IMR-90 (cell line): ENCODE measurements at regions not wholly inside any gene's neighbourhood (a gene's known extent, or its start where the extent isn't known, plus 50 kb on each side); places are given as distances from the start of the nearest gene placed in this dataset.
A peak's percentile ranks its signal among the peaks of the same experiment; 100 is the strongest.

Source experiments
- ATAC-seq: fragments of 200-7000 bp; cut with Tn5 transposase; 2 replicates; pipeline ENCODE4 v1.9.1; 2020; ENCODE audit warnings: low read depth, mild to moderate bottlenecking, moderate library complexity
- BruUV-seq: library from RNA; stranded (reverse); fragments of 400-500 nt; replicated peaks from 2 replicates; lab custom pipeline; 2021; lab: Mats Ljungman, UMichigan
- CTCF ChIA-PET: fragments of 300-600 bp; formaldehyde crosslinking; extraction: SDS; loops from one replicate; lab custom pipeline; 2021; ENCODE audit warnings: antibody characterized with exemption; lab: Yijun Ruan, JAX
- POLR2A ChIA-PET: fragments of 300-600 bp; sonication (Branson Sonifier 250); formaldehyde crosslinking; loops from one replicate; lab custom pipeline; 2022; ENCODE audit warnings: antibody characterized with exemption; ENCODE audit not compliant: unreplicated experiment; lab: Charles Lee
- DNase-seq: peaks from one replicate; pipeline ENCODE4 v3.0.0; 2013
- H2AFZ ChIP-seq: replicated peaks from 2 replicates; pipeline ENCODE3; 2013; ENCODE audit warnings: low read length, mild to moderate bottlenecking; ENCODE audit not compliant: poor library complexity
- H2AK5ac ChIP-seq: 2 replicates; pipeline ENCODE4 v1.6.1; 2013; ENCODE audit warnings: low read depth, low read length, inconsistent platforms
- H2AK9ac ChIP-seq: replicated peaks from 2 replicates; pipeline ENCODE3; 2013; ENCODE audit warnings: mild to moderate bottlenecking, low read depth, low read length, moderate library complexity; ENCODE audit not compliant: poor library complexity
- H2BK120ac ChIP-seq: 2 replicates; pipeline ENCODE4 v1.6.1; 2013; ENCODE audit warnings: low read depth, low read length, inconsistent platforms
- H2BK15ac ChIP-seq: 3 replicates; pipeline ENCODE4 v1.6.1; 2013; ENCODE audit warnings: low read depth, low read length, inconsistent platforms
- H2BK20ac ChIP-seq: 2 replicates; pipeline ENCODE4 v1.6.1; 2013; ENCODE audit warnings: low read depth, mild to moderate bottlenecking, inconsistent platforms, low read length, moderate library complexity
- H2BK5ac ChIP-seq: 2 replicates; pipeline ENCODE4 v1.6.1; 2013; ENCODE audit warnings: mild to moderate bottlenecking, low read depth, low read length, inconsistent platforms; ENCODE audit not compliant: poor library complexity, severe bottlenecking
- H3K14ac ChIP-seq: replicated peaks from 2 replicates; pipeline ENCODE4 v1.6.1; 2013; ENCODE audit warnings: low read depth, low read length, inconsistent platforms
- H3K18ac ChIP-seq: 2 replicates; pipeline ENCODE4 v1.6.1; 2013; ENCODE audit warnings: low read depth, low read length, control low read depth
- H3K23ac ChIP-seq: 2 replicates; pipeline ENCODE4 v1.6.1; 2013; ENCODE audit warnings: low read depth, low read length, inconsistent platforms
- H3K27ac ChIP-seq: 2 replicates; pipeline ENCODE4 v1.5.1; 2013; ENCODE audit warnings: mild to moderate bottlenecking, control low read depth, low read length; ENCODE audit not compliant: insufficient read depth
- H3K27me3 ChIP-seq: 2 replicates; pipeline ENCODE4 v1.6.1; 2013; ENCODE audit warnings: low read length; ENCODE audit not compliant: control insufficient read depth, insufficient read depth
- H3K36me3 ChIP-seq: 2 replicates; pipeline ENCODE4 v1.6.1; 2013; ENCODE audit warnings: low read length, mixed read lengths; ENCODE audit not compliant: control insufficient read depth, insufficient read depth
- H3K4ac ChIP-seq: 2 replicates; pipeline ENCODE4 v1.6.1; 2013; ENCODE audit warnings: low read depth, low read length, inconsistent platforms
- H3K4me1 ChIP-seq: 2 replicates; pipeline ENCODE4 v1.6.1; 2013; ENCODE audit warnings: low read length, mixed read lengths; ENCODE audit not compliant: control insufficient read depth, insufficient read depth
- H3K4me2 ChIP-seq: 2 replicates; pipeline ENCODE4 v1.6.1; 2013; ENCODE audit warnings: low read depth, mild to moderate bottlenecking, control low read depth, low read length, moderate library complexity
- H3K4me3 ChIP-seq: 2 replicates; pipeline ENCODE4 v1.5.1; 2013; ENCODE audit warnings: low read depth, mild to moderate bottlenecking, control low read depth, low read length, moderate library complexity; ENCODE audit not compliant: insufficient read depth
- H3K56ac ChIP-seq: 2 replicates; pipeline ENCODE4 v1.6.1; 2013; ENCODE audit warnings: low read length, inconsistent platforms; ENCODE audit not compliant: insufficient read depth; ENCODE audit errors: extremely low read depth
- H3K79me1 ChIP-seq, 2 experiments: 2 replicates each; pipeline ENCODE4 v1.6.1; 2013; ENCODE audit warnings: low read length in 2 of 2, inconsistent platforms in 1 of 2, low read depth in 1 of 2
- H3K9ac ChIP-seq: 2 replicates; pipeline ENCODE4 v1.6.1; 2013; ENCODE audit warnings: low read depth, low read length, control low read depth
- H3K9me1 ChIP-seq: 2 replicates; pipeline ENCODE4 v1.6.1; 2013; ENCODE audit warnings: low read length, inconsistent platforms; ENCODE audit not compliant: insufficient read depth
- H3K9me3 ChIP-seq: 2 replicates; pipeline ENCODE4 v1.6.1; 2013; ENCODE audit warnings: low read length; ENCODE audit not compliant: control insufficient read depth, insufficient read depth
- H4K20me1 ChIP-seq: 2 replicates; pipeline ENCODE4 v1.6.1; 2013; ENCODE audit warnings: low read length, inconsistent platforms; ENCODE audit not compliant: insufficient read depth
- H4K5ac ChIP-seq: 2 replicates; pipeline ENCODE4 v1.6.1; 2013; ENCODE audit warnings: mild to moderate bottlenecking, low read depth, low read length, control low read depth
- H4K8ac ChIP-seq, 2 experiments: 2 replicates each; pipeline ENCODE4 v1.6.1; 2013; ENCODE audit warnings: low read depth in 2 of 2, low read length in 2 of 2, control low read depth in 1 of 2, inconsistent platforms in 1 of 2
- H4K91ac ChIP-seq: 2 replicates; pipeline ENCODE4 v1.6.1; 2013; ENCODE audit warnings: low read depth, low read length, inconsistent platforms; ENCODE audit not compliant: insufficient read depth
- CEBPB ChIP-seq: IDR thresholded peaks from 2 replicates; pipeline ENCODE4 v1.6.1; 2012; ENCODE audit warnings: low read depth, low read length, improper control_type of control experiment
- CHD1 ChIP-seq: IDR thresholded peaks from 2 replicates; pipeline ENCODE4 v1.6.1; 2012; ENCODE audit warnings: low read depth, low read length, improper control_type of control experiment
- WGBS, 2 experiments: methylation state at CpG; one replicate each; pipeline versions ENCODE4 v1.1.5 to v1.1.7; 2013; ENCODE audit warnings: missing lambda C conversion rate in 2 of 2; ENCODE audit not compliant: insufficient read length in 1 of 2; ENCODE audit errors: extremely low coverage in 2 of 2; 5-methylcytosine and 5-hydroxymethylcytosine counted together
- dilution Hi-C: fragments of 300-500 bp; cut with HindIII; formaldehyde crosslinking; loops from one replicate; pipeline ENCODE4 v1.14.3; 2018; ENCODE audit warnings: low sequenced_read_pairs; ENCODE audit not compliant: unreplicated experiment
- in situ Hi-C: fragments of 300-500 bp; cut with MboI; formaldehyde crosslinking; loops from 3 replicates; pipeline ENCODE4 v1.14.3; 2019; ENCODE audit warnings: low sequenced_read_pairs, inconsistent platforms, mixed read lengths
- intact Hi-C: fragments of 100-400 bp; cut with micrococcal nuclease; formaldehyde crosslinking; loops from 2 replicates; pipeline ENCODE4 v1.10.0; 2022

DNA sequence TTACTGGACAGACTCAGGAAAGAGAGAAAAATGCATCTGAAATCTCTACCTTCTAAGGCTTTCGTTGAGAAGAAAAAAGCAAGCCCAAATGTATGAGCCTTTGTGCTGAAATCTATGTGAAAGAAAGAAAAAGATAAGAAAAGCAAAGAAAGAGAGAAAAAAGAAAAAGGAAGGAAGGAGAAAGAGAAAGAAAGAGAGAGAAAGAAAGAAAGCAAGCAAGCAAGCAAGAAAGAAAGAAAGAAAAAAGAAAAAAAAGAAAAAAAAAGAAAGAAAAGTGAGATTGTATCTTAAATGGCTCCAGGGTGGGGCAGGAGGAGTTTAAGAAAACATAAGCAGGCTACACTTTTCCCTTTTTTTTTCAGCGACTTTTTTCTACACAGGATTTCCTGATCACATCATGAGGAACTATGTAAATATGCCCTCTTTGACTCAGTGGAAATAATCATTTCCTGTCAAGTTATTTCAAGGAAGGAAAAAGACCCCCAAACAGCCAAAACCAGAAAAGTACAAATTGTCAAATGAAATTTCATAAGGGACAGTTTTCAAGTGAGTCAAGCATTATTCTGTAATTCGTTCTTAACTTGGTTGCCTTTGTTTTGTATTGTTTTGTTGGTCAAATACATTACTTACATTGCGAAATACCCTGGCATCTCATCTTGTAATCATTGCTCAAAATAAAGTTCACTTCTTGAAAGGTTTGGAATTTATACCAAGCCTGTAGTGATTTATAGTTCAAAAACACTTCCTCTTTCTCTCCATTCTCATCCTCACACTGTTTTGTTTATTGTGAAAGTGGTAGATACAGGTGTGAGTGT is 79.5 kb upstream of the RNF217 start:
- no peaks in the 10 kb centered on the region for H4K20me1 ChIP-seq
- no peak overlapping the region for H3K14ac ChIP-seq
- H4K5ac ChIP-seq = no peak overlapping the region
- peak; percentile 31 for DNase-seq
- H2AK5ac ChIP-seq = no peak overlapping the region
- intact Hi-C loops = no loop called here
- ChIA-PET CTCF (no interaction called here), POLR2A (no interaction called here)
- no peaks in the 10 kb centered on the region for H3K36me3 ChIP-seq
- H3K4ac ChIP-seq = peak overlapping the region; percentile 14; the same call in 1 of the 2 replicates
- no peaks in the 10 kb centered on the region for H3K27me3 ChIP-seq
- no peak overlapping the region for H2AK9ac ChIP-seq
- no peak overlapping the region for H3K18ac ChIP-seq
- no peaks in the 10 kb centered on the region for H3K9me1 ChIP-seq
- H2BK20ac ChIP-seq = peak overlapping the region; percentile 11; the same call in 1 of the 2 replicates
- H3K23ac ChIP-seq = no peak overlapping the region; the same call in 1 of the 2 replicates
- in situ Hi-C loops = no loop called here
- no peak overlapping the region; a peak in 1 of 4 replicates for H4K8ac ChIP-seq
- no peak overlapping the region for H3K27ac ChIP-seq
- no peak overlapping the region for H2BK120ac ChIP-seq
- 0 out of 2 replicates have a peak, but pooled peaks cover 2% of the 10 kb centered on the region for H3K4me1 ChIP-seq
- no CpG with 5 or more reads among the region's 4 CpGs for WGBS, 2 experiments
- ATAC-seq = peak; percentile 39; the same call in 1 of the 2 replicates
- no peak overlapping the region for H3K56ac ChIP-seq
- H3K4me2 ChIP-seq = peak overlapping the region; percentile 19; the same call in 1 of the 2 replicates
- peak overlapping the region; percentile 14 for H2BK5ac ChIP-seq
- no peak overlapping the region for H3K9ac ChIP-seq
- H2AFZ ChIP-seq = no peak overlapping the region
- no TSS peak for BruUV-seq
- no peaks in the 10 kb centered on the region for H3K79me1 ChIP-seq
- H3K4me3 ChIP-seq = no peak overlapping the region
- dilution Hi-C loops = no loop called here
- H2BK15ac ChIP-seq = no peak overlapping the region
- H4K91ac ChIP-seq = no peak overlapping the region
- no peaks in the 10 kb centered on the region for H3K9me3 ChIP-seq
- TF ChIP-seq CHD1 (no peak), CEBPB (peak; percentile 98)
